T47D (cell line): ENCODE measurements at regions not wholly inside any gene's neighbourhood (a gene's known extent, or its start where the extent isn't known, plus 50 kb on each side); places are given as distances from the start of the nearest gene placed in this dataset.
A peak's percentile ranks its signal among the peaks of the same experiment; 100 is the strongest.

Source experiments
- DNase-seq, 2 experiments: peaks; one replicate each; pipeline versions ENCODE4 v3.0.0 to v3.0.0-alpha.2; 2011 to 2012; ENCODE audit warnings: low read depth in 1 of 2, low spot score in 1 of 2
- JUND ChIP-seq: IDR thresholded peaks from 2 replicates; pipeline ENCODE4 v1.6.1; 2012; ENCODE audit warnings: low read depth
- in situ Hi-C: cut with HindIII; loops from 2 replicates; pipeline ENCODE4 v1.10.0; 2016; ENCODE audit warnings: low sequenced_read_pairs, low pct_unique_long_range_greater_than_20kb

- in situ Hi-C loops = no loop called here
Measured at GRCh38 chrX:49773993-49774392, 55.1 kb upstream of the PAGE4 start.

GRCh38 chrX:49767236-49767635 lies 61.9 kb upstream of the PAGE4 start:
- DNase-seq = no peak
- no peak for TF ChIP-seq JUND
- in situ Hi-C loops = no loop called here

More at GRCh38 chrX:49773993-49774392, 55.1 kb upstream of the PAGE4 start:
- DNase-seq = no peak
- no peak for TF ChIP-seq JUND

DNA sequence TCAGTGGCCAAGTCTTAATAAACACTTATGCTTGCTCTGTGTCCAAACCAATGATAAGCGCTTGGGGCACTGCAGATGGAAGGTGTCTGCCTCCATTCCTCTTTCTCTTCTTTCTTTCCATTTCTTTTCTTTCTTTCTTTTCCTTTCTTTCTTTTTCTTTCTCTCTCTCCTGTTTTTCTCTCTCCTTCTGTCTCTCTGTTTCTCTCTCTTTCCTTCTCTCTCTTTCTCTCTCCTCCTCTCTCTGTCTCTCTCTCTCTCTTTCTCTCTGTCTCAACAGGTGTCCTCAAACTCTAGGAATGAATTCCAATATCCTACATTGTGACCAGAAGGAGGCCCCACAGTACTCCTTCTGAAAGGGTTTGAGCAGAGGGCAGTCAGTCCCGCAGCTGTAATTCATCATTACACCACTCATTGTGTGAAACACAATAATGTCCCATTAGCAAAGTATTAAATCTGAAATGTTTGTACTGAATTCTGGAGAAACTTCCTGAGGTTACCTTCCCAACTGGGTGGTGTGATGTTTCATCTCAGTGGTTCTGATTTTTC lies 66.5 kb upstream of the PAGE1 start:
- no peak for TF ChIP-seq JUND
- peak in 1 of 2 experiments; percentile 11 for DNase-seq
- in situ Hi-C loops = no loop called here

- DNase-seq = peak in 1 of 2 experiments; percentile 19
- no peak for TF ChIP-seq JUND
- in situ Hi-C loops = no loop called here
Measured at GRCh38 chrX:49761481-49761880, 65.7 kb upstream of the PAGE1 start.

- in situ Hi-C loops = no loop called here
- no peak for DNase-seq
- TF ChIP-seq JUND = no peak
Measured at GRCh38 chrX:49760290-49760890, 64.6 kb upstream of the PAGE1 start.

GRCh38 chrX:49756692-49757091 lies 60.9 kb upstream of the PAGE1 start:
- in situ Hi-C loops = no loop called here
- DNase-seq = no peak

GRCh38 chrX:49754233-49754857 lies 58.6 kb upstream of the PAGE1 start:
- peak; percentile 5 to 70 for DNase-seq
- in situ Hi-C loops = no loop called here
- TF ChIP-seq JUND = no peak

More at GRCh38 chrX:49756692-49757091, 60.9 kb upstream of the PAGE1 start:
- no peak for TF ChIP-seq JUND

GRCh38 chrX:49753691-49754090 lies 57.9 kb upstream of the PAGE1 start:
- no peak for TF ChIP-seq JUND
- no peak for DNase-seq
- in situ Hi-C loops = no loop called here

- DNase-seq = no peak
- TF ChIP-seq JUND = no peak
- in situ Hi-C loops = no loop called here
Measured at GRCh38 chrX:49748211-49748956, 52.6 kb upstream of the PAGE1 start.

DNA sequence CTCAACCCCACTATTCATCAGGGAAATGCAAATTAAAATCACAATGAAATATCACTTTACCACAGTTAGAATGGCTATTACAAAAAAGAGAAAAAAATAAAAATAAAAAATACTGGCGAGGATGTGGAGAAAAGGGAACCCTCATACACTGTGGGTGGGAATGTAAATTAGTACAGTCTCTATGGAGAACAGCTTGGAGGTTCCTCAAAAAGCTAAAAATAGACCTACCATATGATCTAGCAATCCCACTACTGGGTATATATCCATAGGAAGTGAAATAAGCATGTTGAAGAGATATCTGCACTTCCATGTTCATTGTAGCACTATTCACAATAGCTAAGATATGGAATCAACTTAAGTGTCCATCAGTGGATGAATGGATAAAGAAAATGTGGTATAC lies 50.5 kb upstream of the PAGE1 start:
- in situ Hi-C loops = no loop called here
- TF ChIP-seq JUND = no peak
- DNase-seq = no peak
